ENCODE measurements at regions not wholly inside any gene's neighbourhood (a gene's known extent, or its start where the extent isn't known, plus 50 kb on each side); places are given as distances from the start of the nearest gene placed in this dataset.

DNA sequence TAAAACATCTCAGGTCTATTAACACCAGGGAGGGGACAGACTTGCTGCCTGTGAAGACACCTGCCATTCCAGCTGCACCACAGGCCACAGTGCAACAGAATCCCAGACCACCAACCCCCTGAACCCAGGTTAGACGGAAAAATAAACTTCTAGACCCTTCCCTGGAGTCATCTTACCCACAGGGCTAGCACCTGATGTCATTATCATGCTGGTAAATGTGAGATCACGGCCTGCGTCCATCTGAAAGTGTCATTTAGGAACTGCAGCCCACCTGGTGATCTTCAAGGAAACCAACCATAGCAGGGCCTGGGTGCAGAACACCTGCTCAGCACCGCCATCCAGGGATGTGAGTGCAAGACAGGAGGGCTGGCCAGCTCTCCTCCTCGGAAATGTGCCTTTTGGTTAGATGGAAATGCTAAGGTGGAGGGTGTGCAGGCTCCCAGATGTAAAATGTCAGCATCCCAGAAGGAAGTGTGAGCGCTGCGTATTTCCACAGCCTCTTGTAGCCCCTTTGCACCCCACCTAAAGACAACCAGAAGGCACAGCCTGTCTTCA, 80.8 kb downstream of the PTGR3 start:
- TF ChIP-seq, protein P1, sequence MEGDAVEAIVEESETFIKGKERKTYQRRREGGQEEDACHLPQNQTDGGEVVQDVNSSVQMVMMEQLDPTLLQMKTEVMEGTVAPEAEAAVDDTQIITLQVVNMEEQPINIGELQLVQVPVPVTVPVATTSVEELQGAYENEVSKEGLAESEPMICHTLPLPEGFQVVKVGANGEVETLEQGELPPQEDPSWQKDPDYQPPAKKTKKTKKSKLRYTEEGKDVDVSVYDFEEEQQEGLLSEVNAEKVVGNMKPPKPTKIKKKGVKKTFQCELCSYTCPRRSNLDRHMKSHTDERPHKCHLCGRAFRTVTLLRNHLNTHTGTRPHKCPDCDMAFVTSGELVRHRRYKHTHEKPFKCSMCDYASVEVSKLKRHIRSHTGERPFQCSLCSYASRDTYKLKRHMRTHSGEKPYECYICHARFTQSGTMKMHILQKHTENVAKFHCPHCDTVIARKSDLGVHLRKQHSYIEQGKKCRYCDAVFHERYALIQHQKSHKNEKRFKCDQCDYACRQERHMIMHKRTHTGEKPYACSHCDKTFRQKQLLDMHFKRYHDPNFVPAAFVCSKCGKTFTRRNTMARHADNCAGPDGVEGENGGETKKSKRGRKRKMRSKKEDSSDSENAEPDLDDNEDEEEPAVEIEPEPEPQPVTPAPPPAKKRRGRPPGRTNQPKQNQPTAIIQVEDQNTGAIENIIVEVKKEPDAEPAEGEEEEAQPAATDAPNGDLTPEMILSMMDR (conservative IDR thresholded peaks at IDR 0.05; ENCODE audit: low read depth, low read length), result no peak
- TF ChIP-seq POLR2A (IDR thresholded peaks at IDR 0.05; ENCODE audit: low read depth, low read length) (no peak), RAD21 (IDR thresholded peaks at IDR 0.05; ENCODE audit: low read length) (no peak), CEBPB (IDR thresholded peaks at IDR 0.05; ENCODE audit: low read depth, low read length) (no peak), RFX5 (IDR thresholded peaks at IDR 0.05; ENCODE audit: low read depth, low read length) (no peak), FOS (IDR thresholded peaks at IDR 0.05; ENCODE audit: low read depth, low read length) (no peak), MAZ (IDR thresholded peaks at IDR 0.05; ENCODE audit: borderline replicate concordance, low read depth, low read length) (no peak), CHD1 (IDR thresholded peaks at IDR 0.05; ENCODE audit: low read depth, low read length) (no peak), SMC3 (IDR thresholded peaks at IDR 0.05; ENCODE audit: low read depth, low read length) (no peak), RCOR1 (IDR thresholded peaks at IDR 0.05; ENCODE audit: insufficient replicate concordance, low read length) (no peak), MXI1 (IDR thresholded peaks at IDR 0.05; ENCODE audit: borderline replicate concordance, low read depth, low read length) (no peak)
- TF ChIP-seq, protein P2, sequence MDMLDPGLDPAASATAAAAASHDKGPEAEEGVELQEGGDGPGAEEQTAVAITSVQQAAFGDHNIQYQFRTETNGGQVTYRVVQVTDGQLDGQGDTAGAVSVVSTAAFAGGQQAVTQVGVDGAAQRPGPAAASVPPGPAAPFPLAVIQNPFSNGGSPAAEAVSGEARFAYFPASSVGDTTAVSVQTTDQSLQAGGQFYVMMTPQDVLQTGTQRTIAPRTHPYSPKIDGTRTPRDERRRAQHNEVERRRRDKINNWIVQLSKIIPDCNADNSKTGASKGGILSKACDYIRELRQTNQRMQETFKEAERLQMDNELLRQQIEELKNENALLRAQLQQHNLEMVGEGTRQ (IDR thresholded peaks at IDR 0.05; ENCODE audit: low read depth, low read length), result no peak

All from IMR-90 (cell line).